ENCODE measurements at regions not wholly inside any gene's neighbourhood (a gene's known extent, or its start where the extent isn't known, plus 50 kb on each side); places are given as distances from the start of the nearest gene placed in this dataset.
"Not testable (repeated sequence)": the region's sequence is repeated elsewhere in the genome, so short reads cannot be mapped to it uniquely, and the experiment has no call there.

DNA sequence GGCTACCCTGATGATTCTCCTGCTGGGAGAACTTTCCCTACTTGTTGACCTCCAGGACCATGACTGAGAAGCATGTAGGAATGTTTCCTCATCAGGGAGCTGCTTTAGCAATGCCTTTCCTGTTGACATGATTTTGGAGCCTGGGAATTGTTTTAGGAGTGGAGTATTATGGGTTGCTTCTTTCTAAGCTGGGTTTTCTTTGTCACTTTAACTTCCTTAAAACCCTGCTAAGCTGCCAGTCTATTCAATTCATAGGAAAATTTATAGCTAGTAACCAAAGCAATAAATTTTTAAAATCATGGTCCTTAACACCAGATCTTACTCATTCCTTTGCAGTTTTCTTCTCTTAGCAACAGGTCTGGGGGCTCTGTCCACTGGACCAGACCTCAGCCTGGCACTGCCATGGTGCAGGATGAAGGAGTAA lies 125.6 kb upstream of the TACR1 start:
- no peak for DNase-seq (ENCODE audit: low spot score)

GRCh38 chr2:75324141-75324540 lies 124.8 kb upstream of the TACR1 start:
- no peak for DNase-seq (ENCODE audit: low spot score)

GRCh38 chr2:75321599-75321922 lies 122.2 kb upstream of the TACR1 start:
- DNase-seq (ENCODE audit: low spot score): no peak

DNA sequence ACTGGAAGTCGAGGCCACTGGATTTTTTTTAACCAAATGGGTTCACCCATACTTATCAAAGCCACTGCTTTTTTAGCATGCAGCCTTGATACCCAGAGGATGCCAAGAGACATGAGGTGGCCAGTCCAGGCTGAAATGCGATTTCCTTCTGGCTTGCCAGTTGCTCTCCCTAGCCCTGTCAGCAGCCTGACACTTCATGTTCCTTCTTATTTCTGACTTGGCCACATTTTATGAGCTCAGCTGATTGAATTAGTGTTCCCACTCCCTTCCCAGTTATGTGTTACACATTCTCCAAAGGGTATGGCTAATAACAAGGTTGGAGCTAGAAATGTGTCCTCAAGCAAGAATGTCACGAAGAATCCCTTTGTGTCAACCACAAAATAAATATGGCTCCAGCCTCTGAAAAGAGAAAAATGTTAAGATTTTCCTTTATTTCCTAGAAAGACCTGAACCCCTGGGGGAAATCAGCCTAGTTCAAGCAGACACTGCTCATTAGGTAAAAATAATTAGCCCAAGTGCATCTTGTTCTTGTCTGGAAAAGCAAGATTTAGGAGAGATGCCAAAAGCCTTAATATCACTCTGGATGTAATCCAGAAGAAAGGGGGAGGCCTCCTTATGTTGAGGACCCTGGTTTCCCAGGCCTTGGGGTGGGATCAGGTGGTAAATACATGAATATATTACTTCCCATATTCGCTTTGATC lies 121.7 kb upstream of the TACR1 start:
- no peak for DNase-seq (ENCODE audit: low spot score)

DNA sequence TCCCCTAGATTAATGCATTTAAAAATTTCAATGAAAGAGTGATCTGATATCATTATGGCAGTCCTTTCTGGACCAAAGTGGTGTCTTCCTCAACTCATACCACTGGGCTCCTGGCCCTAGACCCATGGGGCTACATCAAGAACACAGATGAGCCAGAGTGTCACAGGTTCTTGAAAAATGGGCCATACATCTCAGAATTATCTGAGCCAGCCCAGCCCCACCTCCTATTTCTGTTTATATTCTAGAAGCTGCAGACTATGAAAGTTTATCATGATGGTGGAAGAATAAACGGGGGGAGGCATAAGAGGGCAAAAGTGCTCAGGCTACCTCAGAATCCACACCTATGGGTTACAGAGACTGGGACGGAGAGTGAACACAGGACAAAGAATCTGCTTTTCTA lies 120.6 kb upstream of the TACR1 start:
- no peak for DNase-seq (ENCODE audit: low spot score)

GRCh38 chr2:75317802-75318201 lies 118.5 kb upstream of the TACR1 start:
- no peak for DNase-seq (ENCODE audit: low spot score)

DNA sequence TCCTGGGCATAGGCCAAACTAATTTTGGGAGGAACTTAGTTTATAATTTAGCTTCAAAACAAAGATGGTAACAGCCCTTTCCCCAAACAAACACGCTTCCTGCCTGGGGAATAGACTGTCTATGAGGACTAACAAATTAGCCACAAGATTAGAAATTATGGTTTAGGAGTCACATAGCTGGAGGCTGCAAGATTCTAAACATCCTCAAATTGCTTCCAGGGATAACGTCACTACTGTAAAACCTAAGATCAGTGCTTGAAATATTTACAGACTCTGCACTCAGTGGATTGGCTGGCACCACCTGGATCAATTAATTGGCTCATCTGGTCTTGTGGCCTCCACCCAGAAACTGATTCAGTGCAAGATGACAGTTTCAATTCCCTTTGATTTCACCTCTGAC lies 118.0 kb upstream of the TACR1 start:
- no peak for DNase-seq (ENCODE audit: low spot score)

DNA sequence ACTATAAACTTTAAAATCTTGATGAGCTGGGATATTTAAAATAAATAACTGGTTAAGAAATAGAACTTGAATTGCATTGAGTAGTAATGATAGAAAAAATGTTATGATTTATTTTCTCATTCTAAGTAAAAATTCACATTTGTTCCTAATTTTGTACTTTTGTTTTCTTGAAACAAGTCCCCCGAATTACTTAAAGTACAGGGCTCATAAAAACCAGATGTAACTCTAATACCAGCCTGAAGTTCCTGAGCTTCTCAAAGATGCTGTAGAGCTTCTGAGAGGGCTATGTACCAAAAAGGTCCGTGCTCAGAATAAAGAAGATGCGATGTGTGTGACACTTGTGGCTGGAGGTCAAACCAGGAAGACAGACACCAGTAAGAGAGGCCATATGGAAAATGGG lies 116.1 kb upstream of the TACR1 start:
- DNase-seq (ENCODE audit: low spot score): no peak

GRCh38 chr2:75311993-75312392 lies 112.7 kb upstream of the TACR1 start:
- peak; percentile 63 for DNase-seq (ENCODE audit: low spot score)

DNA sequence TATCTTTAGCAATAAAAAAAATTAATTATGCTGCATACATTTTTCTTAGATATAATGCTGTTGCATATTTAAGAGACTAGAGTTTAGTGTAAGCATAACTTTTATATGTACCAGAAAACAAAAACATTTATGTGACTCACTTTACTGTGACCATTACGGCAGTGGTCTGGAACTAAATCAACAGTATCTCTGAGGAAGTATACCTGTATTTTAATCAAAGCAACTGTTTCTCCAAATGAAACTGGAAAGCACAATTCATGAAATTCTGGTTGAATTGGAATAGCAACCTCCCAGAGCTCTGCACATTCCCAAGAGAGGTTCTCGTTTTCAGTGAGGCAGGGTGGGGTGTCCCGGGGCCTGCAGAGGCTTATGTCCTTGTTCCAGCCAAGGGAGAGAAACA lies 112.2 kb upstream of the TACR1 start:
- DNase-seq (ENCODE audit: low spot score): no peak

DNA sequence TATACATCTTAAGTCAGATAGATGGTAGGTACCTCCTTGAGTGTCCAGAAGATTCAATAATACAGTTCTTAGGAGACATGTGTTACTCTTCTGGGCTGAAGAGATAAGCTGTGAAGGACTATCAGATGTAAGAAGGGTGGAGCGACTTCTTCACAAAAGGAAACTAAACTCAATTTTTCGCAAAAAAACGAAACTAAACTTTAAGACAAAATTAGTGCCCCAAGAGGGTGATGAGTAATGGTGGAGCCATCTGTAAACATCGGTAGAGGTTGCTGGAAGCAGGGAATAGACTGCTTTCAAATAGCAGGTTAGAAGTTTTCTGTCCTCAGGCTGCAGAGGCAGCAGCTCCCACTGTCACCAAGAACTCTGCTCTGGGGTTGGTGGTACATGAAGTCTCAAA lies 111.6 kb upstream of the TACR1 start:
- peak; percentile 61 for DNase-seq (ENCODE audit: low spot score)

- peak; percentile 35 for DNase-seq (ENCODE audit: low spot score)
Measured at GRCh38 chr2:75309596-75310463, 110.5 kb upstream of the TACR1 start.

DNA sequence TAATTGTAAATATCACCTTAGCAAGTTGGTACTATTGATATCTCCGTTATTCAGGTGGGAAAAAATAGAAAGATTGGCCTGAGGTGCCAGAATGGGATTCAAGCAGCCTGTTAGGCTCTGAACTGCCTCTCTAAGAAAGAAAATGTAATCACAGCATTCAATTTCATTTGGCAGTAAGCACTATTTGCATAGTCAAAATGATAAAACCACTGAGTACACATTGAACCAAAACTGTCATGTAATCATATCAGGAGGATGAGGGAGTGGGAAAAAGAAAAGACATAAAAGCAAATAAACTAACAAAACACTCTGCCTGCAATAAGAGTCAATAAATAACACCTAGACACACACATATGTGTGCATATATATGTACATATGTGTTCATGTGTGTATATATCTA lies 103.9 kb upstream of the TACR1 start:
- DNase-seq (ENCODE audit: low spot score): no peak

DNA sequence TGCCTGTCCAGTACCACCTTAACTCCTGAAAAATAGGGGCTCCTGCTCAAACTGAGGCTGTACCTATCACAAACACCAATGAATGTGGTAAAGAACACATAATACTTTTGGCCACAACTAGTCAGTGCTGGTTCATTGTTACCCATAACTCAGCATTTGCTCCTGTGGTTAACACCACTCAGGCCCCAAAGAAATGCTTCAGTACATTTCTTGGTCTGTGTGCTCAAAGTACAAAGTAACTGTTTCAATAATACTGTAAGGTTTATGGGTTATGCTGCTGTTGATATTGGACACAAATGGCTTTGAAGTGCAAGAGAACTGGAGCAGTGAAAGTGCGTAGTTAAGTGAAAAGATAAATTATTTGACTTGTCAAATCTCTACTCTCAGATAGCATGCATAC lies 95.0 kb upstream of the TACR1 start:
- no peak for DNase-seq (ENCODE audit: low spot score)

GRCh38 chr2:75292826-75293225 lies 93.5 kb upstream of the TACR1 start:
- DNase-seq (ENCODE audit: low spot score): no peak

DNA sequence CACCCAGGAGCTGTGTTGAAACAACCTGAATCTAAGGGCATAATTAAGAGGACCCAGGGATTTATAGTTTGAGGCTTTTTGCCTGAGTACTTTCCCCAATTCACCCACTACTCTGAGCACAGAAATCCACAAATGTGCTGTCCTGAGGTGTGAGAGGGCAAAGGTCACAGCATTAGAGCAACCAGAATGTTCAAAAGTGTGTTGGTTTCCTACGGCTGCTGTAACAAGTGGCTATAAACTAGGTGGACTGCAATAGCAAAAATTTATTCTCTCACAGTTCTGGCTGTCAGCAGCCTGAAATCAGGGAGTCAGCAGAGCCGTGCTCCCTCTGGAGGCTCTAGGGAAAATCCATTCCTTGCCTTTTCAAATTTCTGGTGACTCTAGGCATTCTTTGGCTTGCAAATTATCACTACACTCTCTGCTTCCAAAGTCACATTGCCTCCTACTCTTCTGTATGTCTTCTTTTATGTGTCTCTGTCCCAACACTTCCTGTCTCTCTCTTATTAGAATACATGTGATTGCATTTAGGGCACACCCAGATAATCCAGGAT lies 91.4 kb upstream of the TACR1 start:
- no peak for DNase-seq (ENCODE audit: low spot score)

GRCh38 chr2:75289771-75290170 lies 90.5 kb upstream of the TACR1 start:
- DNase-seq (ENCODE audit: low spot score): no peak

GRCh38 chr2:75289178-75289577 lies 89.9 kb upstream of the TACR1 start:
- not testable (repeated sequence) for DNase-seq (ENCODE audit: low spot score)

DNA sequence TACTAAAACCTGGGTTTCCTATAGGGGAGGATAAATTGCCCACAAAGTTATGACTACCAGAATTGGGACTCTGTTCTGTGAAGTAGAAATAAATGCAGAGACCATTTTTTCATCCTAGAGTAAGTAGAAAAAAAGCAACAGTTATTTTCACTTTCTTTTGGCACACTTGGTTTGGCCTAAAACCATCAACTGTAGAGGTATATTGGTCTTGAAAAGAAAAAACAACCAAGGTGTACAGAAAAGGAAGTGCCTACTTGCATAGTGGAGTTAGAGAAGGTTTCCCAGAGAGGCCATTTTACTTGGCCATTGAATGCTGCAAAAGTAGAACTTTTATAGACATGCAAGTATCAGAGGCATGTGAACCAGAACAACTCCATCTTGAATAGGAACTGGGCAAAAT lies 89.4 kb upstream of the TACR1 start:
- DNase-seq (ENCODE audit: low spot score): no peak

GRCh38 chr2:75287624-75288316 lies 88.5 kb upstream of the TACR1 start:
- no peak for DNase-seq (ENCODE audit: low spot score)

- DNase-seq (ENCODE audit: low spot score): no peak
Measured at GRCh38 chr2:75284345-75284744, 85.0 kb upstream of the TACR1 start.

GRCh38 chr2:75278821-75279379 lies 79.6 kb upstream of the TACR1 start:
- no peak for DNase-seq (ENCODE audit: low spot score)

- DNase-seq (ENCODE audit: low spot score): no peak
Measured at GRCh38 chr2:75278314-75278713, 79.0 kb upstream of the TACR1 start.
